ENCODE measurements at regions not wholly inside any gene's neighbourhood (a gene's known extent, or its start where the extent isn't known, plus 50 kb on each side); places are given as distances from the start of the nearest gene placed in this dataset.
"Not testable (repeated sequence)": the region's sequence is repeated elsewhere in the genome, so short reads cannot be mapped to it uniquely, and the experiment has no call there.

DNA sequence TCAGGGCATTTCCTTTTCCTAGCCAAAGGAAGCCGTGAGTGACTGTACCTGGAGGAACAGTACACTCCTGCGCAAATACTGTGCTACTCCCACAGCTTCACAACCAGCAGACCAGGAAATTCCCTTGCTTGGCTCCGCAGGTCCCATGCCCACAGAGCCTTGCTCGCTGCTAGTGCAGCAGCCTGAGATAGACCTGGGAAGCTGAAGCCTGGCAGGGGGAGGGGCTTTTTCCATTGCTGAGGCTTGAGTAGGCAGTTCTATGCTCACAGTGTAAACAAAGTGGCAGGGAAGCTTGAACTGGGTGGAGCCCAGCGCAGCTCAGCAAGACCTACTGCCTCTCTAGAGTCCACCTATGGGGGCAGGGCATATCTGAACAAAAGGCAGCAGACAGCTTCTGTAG lies 291.2 kb downstream of the HGF start:
- H3K4me2 ChIP-seq (ENCODE audit: insufficient read depth, low read length), result no peak overlapping the region
- H3K27ac ChIP-seq (ENCODE audit: low read depth, low read length), result no peak overlapping the region
- no peaks in the 10 kb centered on the region for H3K9me3 ChIP-seq (ENCODE audit: low read depth, low read length)
- no peaks in the 10 kb centered on the region for H3K4me1 ChIP-seq (ENCODE audit: insufficient read depth, low read length)
- H3K36me3 ChIP-seq (ENCODE audit: insufficient read depth, low read length), result no peaks in the 10 kb centered on the region
- H3K27me3 ChIP-seq (ENCODE audit: insufficient read depth, low read length), result no peaks in the 10 kb centered on the region
- TF ChIP-seq, protein P1, sequence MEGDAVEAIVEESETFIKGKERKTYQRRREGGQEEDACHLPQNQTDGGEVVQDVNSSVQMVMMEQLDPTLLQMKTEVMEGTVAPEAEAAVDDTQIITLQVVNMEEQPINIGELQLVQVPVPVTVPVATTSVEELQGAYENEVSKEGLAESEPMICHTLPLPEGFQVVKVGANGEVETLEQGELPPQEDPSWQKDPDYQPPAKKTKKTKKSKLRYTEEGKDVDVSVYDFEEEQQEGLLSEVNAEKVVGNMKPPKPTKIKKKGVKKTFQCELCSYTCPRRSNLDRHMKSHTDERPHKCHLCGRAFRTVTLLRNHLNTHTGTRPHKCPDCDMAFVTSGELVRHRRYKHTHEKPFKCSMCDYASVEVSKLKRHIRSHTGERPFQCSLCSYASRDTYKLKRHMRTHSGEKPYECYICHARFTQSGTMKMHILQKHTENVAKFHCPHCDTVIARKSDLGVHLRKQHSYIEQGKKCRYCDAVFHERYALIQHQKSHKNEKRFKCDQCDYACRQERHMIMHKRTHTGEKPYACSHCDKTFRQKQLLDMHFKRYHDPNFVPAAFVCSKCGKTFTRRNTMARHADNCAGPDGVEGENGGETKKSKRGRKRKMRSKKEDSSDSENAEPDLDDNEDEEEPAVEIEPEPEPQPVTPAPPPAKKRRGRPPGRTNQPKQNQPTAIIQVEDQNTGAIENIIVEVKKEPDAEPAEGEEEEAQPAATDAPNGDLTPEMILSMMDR (IDR thresholded peaks at IDR 0.05; ENCODE audit: extremely low read depth, low read depth, low read length), result no peak
- DNase-seq (ENCODE audit: insufficient read length, low spot score, missing footprints), result no peak
- H2AFZ ChIP-seq (ENCODE audit: low read length), result no peak overlapping the region
- H4K20me1 ChIP-seq (ENCODE audit: insufficient read depth, low read length), result no peaks in the 10 kb centered on the region
- no peaks in the 10 kb centered on the region for H3K79me2 ChIP-seq (ENCODE audit: insufficient read depth, low read length)
- no peak overlapping the region for H3K4me3 ChIP-seq (ENCODE audit: insufficient read depth, low read length)

DNA sequence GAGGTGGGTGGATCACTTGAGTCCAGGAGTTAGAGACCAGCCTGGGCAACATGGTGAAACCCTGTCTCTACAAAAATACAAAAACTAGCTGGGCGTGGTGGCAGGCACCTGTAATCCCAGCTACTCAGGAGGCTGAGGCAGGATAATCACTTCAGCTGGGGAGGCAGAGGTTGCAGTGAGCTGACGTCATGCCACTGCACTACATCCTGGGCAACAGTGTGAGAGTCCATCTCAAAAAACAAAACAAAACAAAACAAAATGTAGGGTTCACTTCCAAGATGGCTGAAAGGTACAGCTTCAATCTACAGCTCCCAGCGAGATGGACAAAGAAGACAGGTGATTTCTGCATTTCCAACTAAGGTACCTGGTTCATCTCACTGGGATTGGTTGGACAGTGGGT lies 291.6 kb downstream of the HGF start:
- H3K4me1 ChIP-seq (ENCODE audit: insufficient read depth, low read length); H4K20me1 ChIP-seq (ENCODE audit: insufficient read depth, low read length); H3K27me3 ChIP-seq (ENCODE audit: insufficient read depth, low read length); H3K4me2 ChIP-seq (ENCODE audit: insufficient read depth, low read length); H3K27ac ChIP-seq (ENCODE audit: low read depth, low read length); DNase-seq (ENCODE audit: insufficient read length, low spot score, missing footprints); H3K79me2 ChIP-seq (ENCODE audit: insufficient read depth, low read length); H2AFZ ChIP-seq (ENCODE audit: low read length); H3K4me3 ChIP-seq (ENCODE audit: insufficient read depth, low read length); H3K9me3 ChIP-seq (ENCODE audit: low read depth, low read length); H3K36me3 ChIP-seq (ENCODE audit: insufficient read depth, low read length): not testable (repeated sequence)

DNA sequence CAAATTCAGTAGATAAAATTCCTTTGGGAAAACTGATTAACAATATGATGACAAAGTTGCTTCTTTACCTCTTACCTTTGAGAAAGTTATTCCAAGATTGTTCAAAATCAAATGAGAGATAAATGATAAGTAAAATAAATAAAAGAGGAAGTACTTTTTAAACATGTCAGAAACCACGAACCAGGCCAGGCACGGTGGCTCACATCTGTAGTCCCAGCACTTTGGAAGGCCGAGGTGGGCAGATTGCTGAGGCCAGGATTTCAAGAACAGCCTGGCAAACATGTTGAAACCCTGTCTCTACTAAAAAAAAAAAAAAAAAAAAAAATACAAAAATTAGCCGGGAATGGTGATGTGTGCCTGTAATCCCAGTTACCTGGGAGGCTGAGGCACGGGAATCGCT lies 296.6 kb downstream of the HGF start:
- H3K79me2 ChIP-seq (ENCODE audit: insufficient read depth, low read length), result no peaks in the 10 kb centered on the region
- no peak for DNase-seq (ENCODE audit: insufficient read length, low spot score, missing footprints)
- no peaks in the 10 kb centered on the region for H3K36me3 ChIP-seq (ENCODE audit: insufficient read depth, low read length)
- no peaks in the 10 kb centered on the region for H3K9me3 ChIP-seq (ENCODE audit: low read depth, low read length)
- H3K27ac ChIP-seq (ENCODE audit: low read depth, low read length), result no peak overlapping the region
- no peak overlapping the region for H3K4me2 ChIP-seq (ENCODE audit: insufficient read depth, low read length)
- no peaks in the 10 kb centered on the region for H4K20me1 ChIP-seq (ENCODE audit: insufficient read depth, low read length)
- no peak overlapping the region for H2AFZ ChIP-seq (ENCODE audit: low read length)
- peaks cover 5% of the 10 kb centered on the region for H3K4me1 ChIP-seq (ENCODE audit: insufficient read depth, low read length)
- no peak overlapping the region for H3K4me3 ChIP-seq (ENCODE audit: insufficient read depth, low read length)
- TF ChIP-seq, protein P1 (IDR thresholded peaks at IDR 0.05; ENCODE audit: extremely low read depth, low read depth, low read length), result no peak
- H3K27me3 ChIP-seq (ENCODE audit: insufficient read depth, low read length), result no peaks in the 10 kb centered on the region

DNA sequence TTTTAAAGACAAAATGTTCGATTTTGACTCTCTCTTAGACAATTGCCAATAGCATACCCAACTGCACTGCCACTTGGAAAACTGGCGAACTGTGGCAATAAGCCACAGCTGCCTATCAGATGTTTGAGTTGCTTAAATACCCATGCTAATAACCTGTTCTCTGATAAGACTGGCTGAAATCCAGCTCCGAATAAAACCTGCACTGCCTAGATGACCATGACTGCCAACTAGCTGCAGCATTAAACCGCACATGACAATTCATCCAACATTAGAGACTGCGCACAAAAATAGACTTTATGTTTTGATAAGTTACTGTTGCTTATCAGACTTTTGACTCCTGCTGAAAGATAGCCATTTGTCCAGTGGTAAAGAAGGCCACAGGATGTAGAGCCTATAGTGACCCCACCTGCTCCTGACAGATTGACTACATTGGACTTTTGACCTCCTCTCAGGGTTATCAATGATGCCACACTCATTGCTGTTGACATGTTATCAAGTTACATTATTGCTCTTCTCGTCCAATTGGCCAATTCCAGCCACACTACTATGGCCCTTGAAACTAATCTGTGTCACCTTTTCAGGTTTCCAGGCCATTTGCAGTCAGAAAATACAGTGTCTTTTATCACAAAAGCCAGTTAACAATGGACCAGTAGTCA lies 299.0 kb downstream of the HGF start:
- Histone ChIP-seq H3K4me2 (ENCODE audit: insufficient read depth, low read length) (no peak overlapping the region), H2AFZ (ENCODE audit: low read length) (no peak overlapping the region), H3K4me1 (ENCODE audit: insufficient read depth, low read length) (peaks cover 5% of the 10 kb centered on the region), H3K27me3 (ENCODE audit: insufficient read depth, low read length) (no peaks in the 10 kb centered on the region), H3K27ac (ENCODE audit: low read depth, low read length) (no peak overlapping the region), H3K36me3 (ENCODE audit: insufficient read depth, low read length) (no peaks in the 10 kb centered on the region), H3K4me3 (ENCODE audit: insufficient read depth, low read length) (no peak overlapping the region), H4K20me1 (ENCODE audit: insufficient read depth, low read length) (no peaks in the 10 kb centered on the region), H3K79me2 (ENCODE audit: insufficient read depth, low read length) (no peaks in the 10 kb centered on the region), H3K9me3 (ENCODE audit: low read depth, low read length) (no peaks in the 10 kb centered on the region)
- TF ChIP-seq, protein P1 (IDR thresholded peaks at IDR 0.05; ENCODE audit: extremely low read depth, low read depth, low read length), result no peak
- DNase-seq (ENCODE audit: insufficient read length, low spot score, missing footprints), result no peak
